ENCODE measurements at regions not wholly inside any gene's neighbourhood (a gene's known extent, or its start where the extent isn't known, plus 50 kb on each side); places are given as distances from the start of the nearest gene placed in this dataset.

DNA sequence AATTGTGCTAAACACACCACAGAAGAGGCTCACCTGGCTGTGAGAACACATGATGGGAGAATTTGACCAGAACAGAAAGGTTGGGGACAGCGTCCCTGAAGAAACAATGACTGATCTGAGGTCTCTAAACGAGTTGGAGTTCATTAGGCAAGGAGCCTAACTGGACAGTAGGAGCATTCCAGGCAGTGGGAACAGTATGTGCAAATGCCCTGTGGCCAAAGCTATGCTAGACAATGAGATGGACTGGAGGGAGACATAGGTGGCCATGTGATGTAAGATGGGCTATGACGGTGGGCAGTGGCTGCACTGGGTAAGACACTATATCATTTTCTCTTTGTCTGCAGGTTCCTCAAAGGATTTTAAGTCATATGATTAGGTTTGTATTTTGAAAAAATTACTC, 95.1 kb upstream of the ARAP3 start:
- peaks cover 0 to 4% of the 10 kb centered on the region in 2 experiments; a peak in 1 of 4 replicates for H3K4me1 ChIP-seq (ENCODE audit: control insufficient read depth in 1 of 2, insufficient read depth in 2 of 2, low read length in 2 of 2)
- intact Hi-C loops (cut with micrococcal nuclease) = no loop called here
- H3K9me3 ChIP-seq (ENCODE audit: control insufficient read depth in 1 of 2, insufficient read depth in 1 of 2, low read depth in 1 of 2, low read length in 2 of 2) = no peaks in the 10 kb centered on the region
- DNase-seq (ENCODE audit: low read depth, low spot score) = no peak
- no peaks in the 10 kb centered on the region for H4K20me1 ChIP-seq (ENCODE audit: insufficient read depth)
- no peak overlapping the region for H3K4me2 ChIP-seq (ENCODE audit: low read length)
- no peak for ATAC-seq
- H3K27me3 ChIP-seq (ENCODE audit: insufficient read depth, low read length) = no peaks in the 10 kb centered on the region
- no peak overlapping the region for H3K27ac ChIP-seq (ENCODE audit: low read depth, low read length)
- CTCF ChIA-PET = no interaction called here
- POLR2A ChIA-PET = no interaction called here
- TF ChIP-seq POLR2A (IDR thresholded peaks at IDR 0.05; ENCODE audit: borderline replicate concordance, extremely low read depth, insufficient read depth, insufficient read length) = no peak
- TF ChIP-seq SIN3A (IDR thresholded peaks at IDR 0.05; ENCODE audit: low read depth) = no peak
- TF ChIP-seq TCF7L2 (IDR thresholded peaks at IDR 0.05; ENCODE audit: borderline replicate concordance, extremely low read depth, insufficient read depth, insufficient read length) = no peak
- TF ChIP-seq, protein P1, sequence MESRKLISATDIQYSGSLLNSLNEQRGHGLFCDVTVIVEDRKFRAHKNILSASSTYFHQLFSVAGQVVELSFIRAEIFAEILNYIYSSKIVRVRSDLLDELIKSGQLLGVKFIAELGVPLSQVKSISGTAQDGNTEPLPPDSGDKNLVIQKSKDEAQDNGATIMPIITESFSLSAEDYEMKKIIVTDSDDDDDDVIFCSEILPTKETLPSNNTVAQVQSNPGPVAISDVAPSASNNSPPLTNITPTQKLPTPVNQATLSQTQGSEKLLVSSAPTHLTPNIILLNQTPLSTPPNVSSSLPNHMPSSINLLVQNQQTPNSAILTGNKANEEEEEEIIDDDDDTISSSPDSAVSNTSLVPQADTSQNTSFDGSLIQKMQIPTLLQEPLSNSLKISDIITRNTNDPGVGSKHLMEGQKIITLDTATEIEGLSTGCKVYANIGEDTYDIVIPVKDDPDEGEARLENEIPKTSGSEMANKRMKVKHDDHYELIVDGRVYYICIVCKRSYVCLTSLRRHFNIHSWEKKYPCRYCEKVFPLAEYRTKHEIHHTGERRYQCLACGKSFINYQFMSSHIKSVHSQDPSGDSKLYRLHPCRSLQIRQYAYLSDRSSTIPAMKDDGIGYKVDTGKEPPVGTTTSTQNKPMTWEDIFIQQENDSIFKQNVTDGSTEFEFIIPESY (IDR thresholded peaks at IDR 0.05; ENCODE audit: extremely low read depth, insufficient replicate concordance, low read length) = no peak
- TF ChIP-seq EGR1 (IDR thresholded peaks at IDR 0.05; ENCODE audit: low read depth) = no peak
- no peak for TF ChIP-seq ZNF274 (IDR thresholded peaks at IDR 0.05; ENCODE audit: low read depth, low read length)
- TF ChIP-seq SRF (IDR thresholded peaks at IDR 0.05; ENCODE audit: low read depth) = no peak
- TF ChIP-seq, protein P2, sequence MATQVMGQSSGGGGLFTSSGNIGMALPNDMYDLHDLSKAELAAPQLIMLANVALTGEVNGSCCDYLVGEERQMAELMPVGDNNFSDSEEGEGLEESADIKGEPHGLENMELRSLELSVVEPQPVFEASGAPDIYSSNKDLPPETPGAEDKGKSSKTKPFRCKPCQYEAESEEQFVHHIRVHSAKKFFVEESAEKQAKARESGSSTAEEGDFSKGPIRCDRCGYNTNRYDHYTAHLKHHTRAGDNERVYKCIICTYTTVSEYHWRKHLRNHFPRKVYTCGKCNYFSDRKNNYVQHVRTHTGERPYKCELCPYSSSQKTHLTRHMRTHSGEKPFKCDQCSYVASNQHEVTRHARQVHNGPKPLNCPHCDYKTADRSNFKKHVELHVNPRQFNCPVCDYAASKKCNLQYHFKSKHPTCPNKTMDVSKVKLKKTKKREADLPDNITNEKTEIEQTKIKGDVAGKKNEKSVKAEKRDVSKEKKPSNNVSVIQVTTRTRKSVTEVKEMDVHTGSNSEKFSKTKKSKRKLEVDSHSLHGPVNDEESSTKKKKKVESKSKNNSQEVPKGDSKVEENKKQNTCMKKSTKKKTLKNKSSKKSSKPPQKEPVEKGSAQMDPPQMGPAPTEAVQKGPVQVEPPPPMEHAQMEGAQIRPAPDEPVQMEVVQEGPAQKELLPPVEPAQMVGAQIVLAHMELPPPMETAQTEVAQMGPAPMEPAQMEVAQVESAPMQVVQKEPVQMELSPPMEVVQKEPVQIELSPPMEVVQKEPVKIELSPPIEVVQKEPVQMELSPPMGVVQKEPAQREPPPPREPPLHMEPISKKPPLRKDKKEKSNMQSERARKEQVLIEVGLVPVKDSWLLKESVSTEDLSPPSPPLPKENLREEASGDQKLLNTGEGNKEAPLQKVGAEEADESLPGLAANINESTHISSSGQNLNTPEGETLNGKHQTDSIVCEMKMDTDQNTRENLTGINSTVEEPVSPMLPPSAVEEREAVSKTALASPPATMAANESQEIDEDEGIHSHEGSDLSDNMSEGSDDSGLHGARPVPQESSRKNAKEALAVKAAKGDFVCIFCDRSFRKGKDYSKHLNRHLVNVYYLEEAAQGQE (IDR thresholded peaks at IDR 0.05; ENCODE audit: low read depth) = no peak
- TF ChIP-seq, protein P3, sequence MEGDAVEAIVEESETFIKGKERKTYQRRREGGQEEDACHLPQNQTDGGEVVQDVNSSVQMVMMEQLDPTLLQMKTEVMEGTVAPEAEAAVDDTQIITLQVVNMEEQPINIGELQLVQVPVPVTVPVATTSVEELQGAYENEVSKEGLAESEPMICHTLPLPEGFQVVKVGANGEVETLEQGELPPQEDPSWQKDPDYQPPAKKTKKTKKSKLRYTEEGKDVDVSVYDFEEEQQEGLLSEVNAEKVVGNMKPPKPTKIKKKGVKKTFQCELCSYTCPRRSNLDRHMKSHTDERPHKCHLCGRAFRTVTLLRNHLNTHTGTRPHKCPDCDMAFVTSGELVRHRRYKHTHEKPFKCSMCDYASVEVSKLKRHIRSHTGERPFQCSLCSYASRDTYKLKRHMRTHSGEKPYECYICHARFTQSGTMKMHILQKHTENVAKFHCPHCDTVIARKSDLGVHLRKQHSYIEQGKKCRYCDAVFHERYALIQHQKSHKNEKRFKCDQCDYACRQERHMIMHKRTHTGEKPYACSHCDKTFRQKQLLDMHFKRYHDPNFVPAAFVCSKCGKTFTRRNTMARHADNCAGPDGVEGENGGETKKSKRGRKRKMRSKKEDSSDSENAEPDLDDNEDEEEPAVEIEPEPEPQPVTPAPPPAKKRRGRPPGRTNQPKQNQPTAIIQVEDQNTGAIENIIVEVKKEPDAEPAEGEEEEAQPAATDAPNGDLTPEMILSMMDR (IDR thresholded peaks at IDR 0.05 in 2 of 3, conservative IDR thresholded peaks at IDR 0.05 in 1 of 3; ENCODE audit: borderline replicate concordance in 1 of 3, insufficient read depth in 1 of 3, low read depth in 2 of 3, low read length in 2 of 3) = no peak
- TF ChIP-seq, protein P4, sequence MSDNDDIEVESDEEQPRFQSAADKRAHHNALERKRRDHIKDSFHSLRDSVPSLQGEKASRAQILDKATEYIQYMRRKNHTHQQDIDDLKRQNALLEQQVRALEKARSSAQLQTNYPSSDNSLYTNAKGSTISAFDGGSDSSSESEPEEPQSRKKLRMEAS (IDR thresholded peaks at IDR 0.05) = no peak
- TF ChIP-seq EZH2phosphoT487 (IDR thresholded peaks at IDR 0.05; ENCODE audit: borderline replicate concordance) = no peak
- no peak for TF ChIP-seq CBX3 (IDR thresholded peaks at IDR 0.05; ENCODE audit: low read depth)
- TF ChIP-seq CEBPB (IDR thresholded peaks at IDR 0.05; ENCODE audit: low read depth) = no peak
- TF ChIP-seq RAD21 (IDR thresholded peaks at IDR 0.05; ENCODE audit: low read depth) = no peak
- TF ChIP-seq FOSL1 (IDR thresholded peaks at IDR 0.05; ENCODE audit: low read depth) = no peak
- no peak for TF ChIP-seq ELF1 (IDR thresholded peaks at IDR 0.05; ENCODE audit: borderline replicate concordance, low read depth)
- TF ChIP-seq YY1 (IDR thresholded peaks at IDR 0.05; ENCODE audit: extremely low read depth, insufficient replicate concordance, low read depth, low read length) = no peak
- no peak for TF ChIP-seq EZH2 (IDR thresholded peaks at IDR 0.05)
- TF ChIP-seq JUND (IDR thresholded peaks at IDR 0.05) = no peak
- TF ChIP-seq POLR2AphosphoS5 (IDR thresholded peaks at IDR 0.05; ENCODE audit: low read depth, low read length) = no peak
- no peaks in the 10 kb centered on the region for H3K9me2 ChIP-seq (ENCODE audit: insufficient read depth)
- no peaks in the 10 kb centered on the region for H3K79me2 ChIP-seq (ENCODE audit: insufficient read depth, low read length)
- RAD21 ChIA-PET (ENCODE audit: low non-redundant PET in 1 of 2, low total read pairs in 2 of 2, uncharacterized antibody in 2 of 2, unreplicated experiment in 2 of 2) = no interaction called here
- H3K36me3 ChIP-seq (ENCODE audit: control insufficient read depth in 1 of 2, insufficient read depth in 2 of 2, low read length in 2 of 2) = no peaks in the 10 kb centered on the region
- no peak overlapping the region for H3K4me3 ChIP-seq (replicated peaks in 1 of 2; ENCODE audit: low read depth in 1 of 2, low read length in 2 of 2)
- no TSS peak for BruUV-seq (replicated peaks)
- H2AFZ ChIP-seq (ENCODE audit: low read depth, low read length, poor library complexity, severe bottlenecking) = no peak overlapping the region
- no peak overlapping the region for H3K9ac ChIP-seq (ENCODE audit: low read length)

Measured in HCT116 (cell line).